HG03066 (cell line): ENCODE measurements at regions not wholly inside any gene's neighbourhood (a gene's known extent, or its start where the extent isn't known, plus 50 kb on each side); places are given as distances from the start of the nearest gene placed in this dataset.
"Not testable (repeated sequence)": the region's sequence is repeated elsewhere in the genome, so short reads cannot be mapped to it uniquely, and the experiment has no call there.

Experiments
- ATAC-seq: cut with Tn5 transposase; IDR thresholded peaks from one replicate; pipeline ENCODE4 v1.9.1; 2021; ENCODE audit warnings: low read depth; ENCODE audit not compliant: unreplicated experiment

- not testable (repeated sequence) for ATAC-seq
Observed at GRCh38 chr20:6693808-6694198, 73.7 kb upstream of the BMP2 start.

GRCh38 chr20:6693178-6693807 is 74.2 kb upstream of the BMP2 start:
- ATAC-seq, result no peak

DNA sequence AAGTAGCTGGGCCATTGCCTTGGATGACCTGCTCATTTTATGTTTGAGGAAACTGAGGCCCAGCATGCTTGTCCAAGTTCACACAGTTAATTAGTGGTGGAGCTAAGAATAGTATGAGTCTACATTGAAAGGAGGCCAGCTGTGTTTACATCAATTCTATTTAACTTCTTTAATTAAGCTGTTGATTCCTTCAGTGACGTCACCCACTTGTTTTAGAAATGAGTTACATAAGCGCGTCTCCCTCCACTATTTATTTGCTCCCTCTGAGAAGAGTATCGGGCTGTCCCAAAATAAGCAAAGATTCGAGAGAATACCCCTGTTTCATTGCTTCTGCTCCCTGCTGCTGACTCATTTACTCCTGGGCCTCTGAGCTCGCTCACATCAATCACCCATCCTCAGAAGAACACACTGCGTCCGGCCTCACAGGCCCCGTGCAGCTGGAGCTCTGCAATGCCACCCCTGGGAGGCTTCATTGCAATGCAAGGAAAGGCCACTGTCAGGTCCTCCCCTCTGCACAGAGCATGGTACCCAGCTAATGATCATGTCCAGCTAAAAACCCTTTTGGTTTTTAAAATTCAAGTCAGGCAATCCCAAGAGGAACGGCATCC is 74.8 kb upstream of the BMP2 start:
- ATAC-seq, result no peak

DNA sequence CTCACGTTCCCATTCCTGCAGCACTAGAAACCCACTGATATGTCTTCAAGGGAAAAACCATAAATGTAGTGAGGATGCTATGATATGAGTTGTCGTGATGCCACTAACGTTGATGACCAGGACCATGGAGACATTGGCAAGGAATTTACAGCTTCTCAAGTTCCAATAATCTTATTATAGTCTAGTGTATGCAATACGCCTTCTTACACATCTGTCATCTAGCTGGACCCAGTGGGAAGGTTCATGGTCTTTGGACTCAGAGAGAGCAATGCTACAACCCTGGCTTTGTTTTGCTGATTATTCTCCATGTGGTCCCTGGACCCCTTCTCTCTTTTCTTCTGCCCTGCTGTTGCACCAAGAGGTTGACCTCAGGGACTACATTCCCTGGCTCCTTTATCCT is 76.0 kb upstream of the BMP2 start:
- ATAC-seq, result no peak

GRCh38 chr20:6689339-6689973 is 78.0 kb upstream of the BMP2 start:
- ATAC-seq, result no peak

- ATAC-seq, result no peak
Observed at GRCh38 chr20:6686171-6686570, 81.3 kb upstream of the BMP2 start.

GRCh38 chr20:6685626-6686025 is 81.9 kb upstream of the BMP2 start:
- no peak for ATAC-seq

DNA sequence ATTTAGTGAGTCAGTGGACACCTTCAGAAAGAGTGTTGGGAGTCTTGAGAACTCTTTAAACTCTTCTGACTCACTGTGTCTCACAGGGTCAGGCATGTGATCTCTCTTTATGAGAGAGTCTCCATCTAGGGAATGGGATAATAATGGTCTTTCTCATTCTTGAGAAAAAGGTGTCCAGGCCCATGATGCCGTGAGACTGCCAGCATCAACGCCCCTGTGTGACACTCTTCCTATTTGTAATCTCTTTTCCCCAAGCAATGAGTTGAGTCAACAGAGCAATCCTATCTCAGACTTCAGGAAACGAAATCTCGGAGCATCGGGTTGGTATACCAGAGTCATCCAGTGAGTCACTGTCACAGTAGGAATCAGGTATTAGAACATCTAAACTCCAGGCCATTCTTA is 82.3 kb upstream of the BMP2 start:
- no peak for ATAC-seq

- ATAC-seq, result no peak
Observed at GRCh38 chr20:6683021-6683977, 84.2 kb upstream of the BMP2 start.

DNA sequence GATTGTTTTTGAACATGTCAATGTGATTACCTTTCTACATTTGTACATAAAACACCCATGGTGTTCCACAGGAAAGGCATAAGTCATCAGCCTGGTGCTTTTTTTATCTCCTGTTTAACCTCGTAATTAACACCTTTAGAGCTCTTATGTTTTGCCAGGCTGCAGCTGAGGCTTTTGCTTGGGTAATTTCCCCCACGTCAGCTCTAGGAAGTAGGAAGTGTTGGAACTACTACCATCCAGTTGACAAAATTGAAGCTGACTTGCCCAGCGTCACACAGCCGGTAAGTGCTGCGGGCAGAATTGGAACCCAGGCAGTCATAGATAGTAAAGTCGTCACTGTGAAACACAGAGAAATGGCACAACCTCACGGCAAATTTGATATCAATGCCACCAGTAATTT is 86.6 kb upstream of the BMP2 start:
- no peak for ATAC-seq

GRCh38 chr20:6680441-6680840 is 87.0 kb upstream of the BMP2 start:
- ATAC-seq, result no peak

GRCh38 chr20:6679086-6679485 is 88.4 kb upstream of the BMP2 start:
- ATAC-seq, result no peak

DNA sequence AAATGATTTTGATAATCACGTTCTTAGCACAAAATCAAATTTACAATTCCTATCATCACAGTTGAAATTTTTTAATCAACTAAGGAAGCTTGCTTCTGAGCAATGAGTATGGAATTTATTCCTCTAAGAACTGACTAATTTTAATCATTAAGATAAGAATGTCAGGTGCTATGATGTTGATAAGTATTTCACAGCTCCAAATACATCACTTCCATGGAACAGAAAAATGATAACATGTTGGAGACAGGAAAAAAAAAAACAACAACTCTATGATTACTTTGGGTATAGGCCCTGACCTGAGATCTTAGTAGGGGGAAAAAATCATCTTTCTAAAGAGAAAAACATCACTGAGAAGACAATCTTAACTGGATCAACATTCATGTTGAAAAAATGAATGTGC is 89.4 kb upstream of the BMP2 start:
- no peak for ATAC-seq

- no peak for ATAC-seq
Observed at GRCh38 chr20:6674831-6675230, 92.7 kb upstream of the BMP2 start.

DNA sequence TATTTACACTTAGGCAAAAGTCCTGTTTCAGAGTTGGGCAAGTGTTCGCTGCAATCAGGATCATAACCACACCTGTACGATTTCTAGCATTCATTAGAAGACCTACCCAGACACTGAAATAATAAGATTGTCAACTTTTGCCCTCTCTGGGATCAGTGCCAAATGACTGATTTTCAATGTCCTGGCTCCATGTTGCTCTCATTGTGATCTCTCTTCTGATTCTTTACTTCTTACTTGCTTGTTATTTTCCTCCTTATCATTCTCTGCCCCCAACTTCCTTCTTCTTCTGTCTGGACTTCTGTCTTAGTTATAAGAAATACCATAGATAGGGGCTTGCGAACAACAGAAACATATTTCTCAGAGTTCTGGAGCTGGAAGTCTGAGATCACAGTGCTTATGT is 94.4 kb upstream of the BMP2 start:
- no peak for ATAC-seq

- ATAC-seq, result no peak
Observed at GRCh38 chr20:6671829-6672228, 95.7 kb upstream of the BMP2 start.

DNA sequence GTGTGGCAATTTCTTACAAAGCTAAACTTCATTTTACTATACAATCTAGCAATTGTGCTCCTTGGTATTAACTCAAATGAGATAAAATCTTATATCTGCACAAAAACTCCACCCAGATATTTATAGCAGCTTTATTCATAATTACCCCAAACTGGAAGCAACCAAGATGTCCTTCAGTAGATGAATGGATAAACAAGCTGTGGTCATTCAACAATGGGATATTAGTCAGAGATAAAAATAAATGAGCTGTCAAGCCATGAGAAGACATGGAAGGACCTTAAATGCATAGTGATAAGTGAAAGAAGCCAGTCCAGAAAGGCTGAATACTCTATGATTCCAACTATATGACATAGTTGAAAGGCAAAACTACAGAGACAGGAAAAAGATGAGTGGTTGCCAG is 98.9 kb upstream of the BMP2 start:
- ATAC-seq, result no peak

DNA sequence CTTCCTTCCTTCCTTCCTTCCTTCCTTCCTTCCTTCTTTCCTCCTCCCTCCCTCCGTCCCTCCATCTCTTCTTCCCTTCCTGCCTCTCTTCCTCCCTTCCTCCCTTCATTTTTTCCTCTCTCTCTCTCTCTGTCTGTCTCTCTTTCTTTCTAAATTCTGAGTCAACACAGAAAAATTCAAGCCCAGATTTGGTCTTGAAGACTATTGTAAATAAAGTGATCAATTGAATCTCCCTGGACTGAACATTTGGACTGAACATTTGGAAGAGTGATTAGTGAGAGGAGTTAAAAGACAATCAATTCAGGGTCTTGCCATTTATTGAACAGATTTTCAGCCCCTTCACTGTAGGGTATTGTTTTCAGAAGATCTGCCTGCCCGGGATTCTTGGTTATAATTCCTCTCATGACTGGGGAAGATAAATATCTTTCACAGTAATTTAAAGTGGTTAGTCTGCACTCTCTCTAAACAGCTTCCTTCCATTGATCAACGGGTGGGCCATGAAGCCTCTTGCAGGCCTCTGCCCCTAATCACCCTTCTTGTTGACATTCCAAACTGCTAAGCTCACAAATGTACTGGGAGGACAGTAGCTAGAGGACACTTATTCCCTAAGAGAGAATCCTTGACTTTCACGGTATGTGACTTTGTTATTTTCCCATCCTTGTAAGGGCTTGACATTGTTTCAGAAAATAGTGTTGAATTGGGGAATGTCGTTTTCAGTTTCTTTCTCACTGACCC is 101.7 kb upstream of the BMP2 start:
- no peak for ATAC-seq

GRCh38 chr20:6665161-6665560 is 102.3 kb upstream of the BMP2 start:
- ATAC-seq, result no peak

GRCh38 chr20:6664574-6664973 is 102.9 kb upstream of the BMP2 start:
- ATAC-seq, result no peak
